Caco-2 (cell line): ENCODE measurements at regions not wholly inside any gene's neighbourhood (a gene's known extent, or its start where the extent isn't known, plus 50 kb on each side); places are given as distances from the start of the nearest gene placed in this dataset.

ENCODE experiments used
- BruUV-seq: library from RNA; stranded (reverse); fragments of 400-500 nt; replicated peaks from 2 replicates; lab custom pipeline; 2021; lab: Mats Ljungman, UMichigan
- CTCF ChIA-PET: fragments of 300-600 bp; sonication (Branson Sonifier 250); formaldehyde crosslinking; loops from one replicate; lab custom pipeline; 2022; ENCODE audit warnings: antibody characterized with exemption; lab: Charles Lee
- POLR2A ChIA-PET: fragments of 300-600 bp; sonication (Branson Sonifier 250); formaldehyde crosslinking; loops from one replicate; lab custom pipeline; 2022; ENCODE audit warnings: antibody characterized with exemption; lab: Charles Lee
- DNase-seq, 2 experiments: peaks; one replicate each; pipeline versions ENCODE4 v3.0.0 to v3.0.0-alpha.2; 2020 to 2022
- H3K27me3 ChIP-seq: replicated peaks from 2 replicates; pipeline ENCODE4 v1.6.0; 2011; ENCODE audit warnings: low read length; ENCODE audit not compliant: control insufficient read depth, insufficient read depth
- H3K36me3 ChIP-seq: 2 replicates; pipeline ENCODE4 v1.5.1; 2011; ENCODE audit warnings: low read length; ENCODE audit not compliant: control insufficient read depth, insufficient read depth
- H3K4me1 ChIP-seq: fragments of 250-450 bp; sonication (Bioruptor Pico); 2 replicates; pipeline ENCODE4 v1.5.1; 2020; ENCODE audit warnings: mild to moderate bottlenecking
- H3K4me3 ChIP-seq: 2 replicates; pipeline ENCODE4 v1.5.1; 2011; ENCODE audit warnings: low read depth, mild to moderate bottlenecking, control low read depth, low read length
- H3K9me3 ChIP-seq: fragments of 250-450 bp; sonication (Bioruptor Pico); 2 replicates; pipeline ENCODE4 v1.5.1; 2020; ENCODE audit warnings: mild to moderate bottlenecking, moderate library complexity
- H3K27ac Mint-ChIP-seq: one replicate; pipeline ENCODE4 v1.8.0; 2022; ENCODE audit warnings: mixed read lengths; ENCODE audit not compliant: unreplicated experiment
- H3K27me3 Mint-ChIP-seq: one replicate; pipeline ENCODE4 v1.8.0; 2022; ENCODE audit warnings: mixed read lengths; ENCODE audit not compliant: insufficient read depth, unreplicated experiment
- H3K36me3 Mint-ChIP-seq: one replicate; pipeline ENCODE4 v1.8.0; 2022; ENCODE audit warnings: mild to moderate bottlenecking, mixed read lengths; ENCODE audit not compliant: insufficient read depth, unreplicated experiment
- H3K4me1 Mint-ChIP-seq: one replicate; pipeline ENCODE4 v1.8.0; 2022; ENCODE audit warnings: low read depth, mixed read lengths; ENCODE audit not compliant: unreplicated experiment
- H3K4me3 Mint-ChIP-seq: one replicate; pipeline ENCODE4 v1.8.0; 2022; ENCODE audit warnings: mild to moderate bottlenecking, moderate library complexity, mixed read lengths; ENCODE audit not compliant: unreplicated experiment
- H3K9me3 Mint-ChIP-seq: one replicate; pipeline ENCODE4 v1.8.0; 2022; ENCODE audit warnings: mixed read lengths; ENCODE audit not compliant: unreplicated experiment
- CTCF ChIP-seq, 2 experiments: fragments of 200-600 bp in 1 of 2; IDR thresholded peaks; 1 replicate in 1 of 2; 2 replicates in 1 of 2; pipeline versions ENCODE4 v1.5.1 to v1.8.0; 2011 to 2022; ENCODE audit warnings: antibody characterized with exemption in 1 of 2, control low read depth in 1 of 2, inconsistent platforms in 1 of 2, low read depth in 1 of 2, low read length in 1 of 2, mild to moderate bottlenecking in 1 of 2, moderate library complexity in 1 of 2; ENCODE audit not compliant: insufficient read depth in 1 of 2, severe bottlenecking in 1 of 2, unreplicated experiment in 1 of 2
- intact Hi-C: fragments of 100-400 bp; cut with micrococcal nuclease; formaldehyde crosslinking; loops from one replicate; pipeline ENCODE4 v1.10.0; 2022; ENCODE audit not compliant: unreplicated experiment

- Histone ChIP-seq H3K4me3 (no peak overlapping the region), H3K27me3 (no peaks in the 10 kb centered on the region), H3K9me3 (no peaks in the 10 kb centered on the region), H3K36me3 (no peaks in the 10 kb centered on the region), H3K4me1 (no peaks in the 10 kb centered on the region)
- no peaks in the 10 kb centered on the region for H3K9me3 Mint-ChIP-seq
- no peak overlapping the region for H3K4me3 Mint-ChIP-seq
- intact Hi-C loops = no loop called here
- ChIA-PET POLR2A (no interaction called here), CTCF (no interaction called here)
- no peak for DNase-seq
- BruUV-seq = no TSS peak
- no peaks in the 10 kb centered on the region for H3K27me3 Mint-ChIP-seq
- no peak overlapping the region for H3K27ac Mint-ChIP-seq
- no peak for TF ChIP-seq CTCF (IDR thresholded peaks at IDR 0.05; ENCODE audit: insufficient read depth in 1 of 2, low read depth in 1 of 2, low read length in 1 of 2, severe bottlenecking in 1 of 2, unreplicated experiment in 1 of 2)
- peaks cover 4% of the 10 kb centered on the region for H3K4me1 Mint-ChIP-seq
- H3K36me3 Mint-ChIP-seq = no peaks in the 10 kb centered on the region
These were observed 276.1 kb upstream of the DCC start for GRCh38 chr18:52063923-52064322.

- ChIA-PET POLR2A (no interaction called here), CTCF (no interaction called here)
- intact Hi-C loops = no loop called here
- BruUV-seq = no TSS peak
- Histone ChIP-seq H3K27me3 (no peaks in the 10 kb centered on the region), H3K36me3 (no peaks in the 10 kb centered on the region), H3K4me3 (no peak overlapping the region), H3K9me3 (no peaks in the 10 kb centered on the region), H3K4me1 (peaks cover 6% of the 10 kb centered on the region)
- no peak for DNase-seq
- Mint-ChIP-seq H3K27ac (no peak overlapping the region), H3K27me3 (no peaks in the 10 kb centered on the region), H3K4me3 (no peak overlapping the region), H3K9me3 (peaks cover 8% of the 10 kb centered on the region), H3K4me1 (peaks cover 7% of the 10 kb centered on the region), H3K36me3 (no peaks in the 10 kb centered on the region)
- no peak for TF ChIP-seq CTCF (IDR thresholded peaks at IDR 0.05; ENCODE audit: insufficient read depth in 1 of 2, low read depth in 1 of 2, low read length in 1 of 2, severe bottlenecking in 1 of 2, unreplicated experiment in 1 of 2)
These were observed 270.8 kb upstream of the DCC start for GRCh38 chr18:52069201-52069600.

- no peak for TF ChIP-seq CTCF (IDR thresholded peaks at IDR 0.05; ENCODE audit: insufficient read depth in 1 of 2, low read depth in 1 of 2, low read length in 1 of 2, severe bottlenecking in 1 of 2, unreplicated experiment in 1 of 2)
- Histone ChIP-seq H3K9me3 (no peaks in the 10 kb centered on the region), H3K27me3 (no peaks in the 10 kb centered on the region), H3K4me1 (peaks cover 6% of the 10 kb centered on the region), H3K36me3 (no peaks in the 10 kb centered on the region), H3K4me3 (no peak overlapping the region)
- peaks cover 8% of the 10 kb centered on the region for H3K9me3 Mint-ChIP-seq
- peaks cover 7% of the 10 kb centered on the region for H3K4me1 Mint-ChIP-seq
- no TSS peak for BruUV-seq
- peak; percentile 49 to 70 for DNase-seq
- H3K27me3 Mint-ChIP-seq = no peaks in the 10 kb centered on the region
- H3K27ac Mint-ChIP-seq = peak overlapping the region; percentile 89
- ChIA-PET POLR2A (no interaction called here), CTCF (no interaction called here)
- H3K36me3 Mint-ChIP-seq = no peaks in the 10 kb centered on the region
- H3K4me3 Mint-ChIP-seq = peak overlapping the region; percentile 24
- intact Hi-C loops = no loop called here
These were observed 269.7 kb upstream of the DCC start for GRCh38 chr18:52070291-52070756.
